Fibroblast of skin of scalp (primary cell): ENCODE measurements at regions not wholly inside any gene's neighbourhood (a gene's known extent, or its start where the extent isn't known, plus 50 kb on each side); places are given as distances from the start of the nearest gene placed in this dataset.

Experiments used
- DNase-seq: peaks from one replicate; pipeline ENCODE4 v3.0.0-alpha.2; 2013

DNA sequence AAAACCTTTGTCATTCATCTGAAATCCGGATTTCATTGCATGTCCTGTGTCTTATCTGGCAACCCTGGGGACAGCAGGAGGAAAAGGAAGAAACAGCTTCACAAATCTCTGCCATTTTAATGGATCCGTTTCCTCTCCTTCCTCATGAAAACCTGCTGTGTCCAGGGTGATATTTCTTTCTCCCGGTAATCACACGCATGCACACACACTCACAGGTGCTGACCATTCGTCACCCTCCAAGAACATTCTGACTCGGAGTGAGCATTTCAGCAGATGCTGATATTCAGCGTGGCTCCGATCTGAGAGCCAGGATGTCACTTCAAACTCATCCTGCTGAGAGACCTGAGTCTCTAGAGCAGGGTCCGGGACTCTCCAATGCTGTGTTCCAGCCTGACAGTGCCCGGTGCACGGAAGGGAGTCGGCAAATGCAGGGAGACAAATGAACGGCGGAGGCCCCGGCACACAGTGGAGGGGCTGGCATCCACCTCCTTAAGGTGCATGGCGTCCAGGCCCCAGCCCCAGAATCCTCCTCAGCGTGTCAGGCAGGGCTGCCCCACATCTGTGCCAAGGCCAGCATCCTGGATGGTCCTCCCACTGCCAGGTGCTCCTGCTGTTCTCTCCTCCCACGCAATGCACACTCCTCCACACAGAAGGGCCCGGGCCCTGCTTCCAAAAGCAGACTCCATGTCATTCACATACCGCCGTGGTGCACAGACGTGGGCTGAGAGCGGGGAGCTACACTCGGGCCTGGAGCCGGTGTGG is 70.7 kb downstream of the RBFOX3 start:
- no peak for DNase-seq

DNA sequence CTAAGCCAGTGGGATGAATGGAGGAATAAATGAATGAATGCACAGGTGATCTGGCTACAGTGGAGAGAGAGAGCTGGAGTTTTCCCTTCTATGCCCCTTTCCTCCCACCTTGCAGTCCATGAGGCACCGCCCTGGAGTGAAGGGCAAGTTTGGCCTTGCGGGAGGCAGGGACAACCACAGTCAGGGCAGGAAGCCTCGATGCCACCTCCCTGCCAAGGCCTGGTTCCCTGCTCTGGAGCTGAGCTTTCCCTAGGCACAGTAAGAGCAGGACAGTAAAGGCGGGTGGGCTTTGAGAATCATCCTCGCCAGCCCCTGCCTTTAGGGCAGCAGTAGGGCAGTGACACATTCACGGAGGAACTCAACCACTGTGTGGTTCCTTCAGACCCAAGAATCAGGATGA is 72.6 kb downstream of the RBFOX3 start:
- no peak for DNase-seq

GRCh38 chr17:79537686-79538085 is 73.2 kb downstream of the RBFOX3 start:
- DNase-seq, result no peak

DNA sequence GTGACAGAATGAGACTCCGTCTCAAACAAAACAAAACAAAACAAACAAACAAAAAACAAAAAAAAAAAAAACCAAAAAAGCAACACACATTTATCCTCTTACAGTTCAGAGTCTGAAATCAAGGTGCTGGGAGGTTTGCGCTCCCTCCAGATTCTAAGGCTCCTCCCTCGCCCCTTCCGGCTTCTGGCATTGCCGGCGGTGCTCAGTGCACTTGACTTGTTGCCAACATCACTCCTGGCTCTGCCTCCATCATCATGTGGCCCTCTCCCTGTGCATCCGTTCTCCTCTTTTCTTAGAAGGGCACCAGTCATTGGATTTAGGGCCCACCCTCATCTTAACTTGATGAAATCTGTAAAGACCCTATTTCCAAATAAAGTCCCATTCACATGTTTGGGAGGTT is 73.8 kb downstream of the RBFOX3 start:
- no peak for DNase-seq

DNA sequence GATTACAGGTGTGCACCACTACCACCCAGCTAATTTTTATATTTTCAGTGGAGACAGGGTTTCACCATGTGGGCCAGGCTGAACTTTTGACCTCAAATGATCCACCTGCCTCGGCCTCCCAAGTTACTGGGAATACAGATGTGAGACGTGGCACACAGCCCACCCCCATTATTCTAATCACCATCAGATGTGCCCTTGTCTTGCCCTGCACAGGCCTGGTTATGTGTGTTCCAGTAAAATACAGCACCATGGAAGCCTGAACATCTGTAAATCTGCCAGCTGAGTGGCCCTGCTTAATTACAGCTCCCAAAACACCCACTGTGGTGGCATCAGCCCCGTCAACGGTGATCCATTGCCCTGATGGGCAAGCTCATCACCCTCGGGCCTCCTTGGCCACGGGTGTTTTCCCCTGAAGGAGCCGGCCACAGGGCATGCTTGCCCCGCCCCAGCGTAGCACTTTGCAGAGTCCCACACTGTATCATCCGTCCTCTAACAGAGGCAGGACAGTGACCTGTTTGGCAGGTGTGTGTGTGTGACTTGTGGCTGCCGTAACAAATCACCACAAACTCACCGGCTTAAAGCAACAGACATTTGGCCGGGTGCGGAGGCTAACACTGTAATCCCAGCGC is 74.5 kb downstream of the RBFOX3 start:
- no peak for DNase-seq

- DNase-seq, result no peak
Observed at GRCh38 chr17:79535728-79536025, 75.2 kb downstream of the RBFOX3 start.

DNA sequence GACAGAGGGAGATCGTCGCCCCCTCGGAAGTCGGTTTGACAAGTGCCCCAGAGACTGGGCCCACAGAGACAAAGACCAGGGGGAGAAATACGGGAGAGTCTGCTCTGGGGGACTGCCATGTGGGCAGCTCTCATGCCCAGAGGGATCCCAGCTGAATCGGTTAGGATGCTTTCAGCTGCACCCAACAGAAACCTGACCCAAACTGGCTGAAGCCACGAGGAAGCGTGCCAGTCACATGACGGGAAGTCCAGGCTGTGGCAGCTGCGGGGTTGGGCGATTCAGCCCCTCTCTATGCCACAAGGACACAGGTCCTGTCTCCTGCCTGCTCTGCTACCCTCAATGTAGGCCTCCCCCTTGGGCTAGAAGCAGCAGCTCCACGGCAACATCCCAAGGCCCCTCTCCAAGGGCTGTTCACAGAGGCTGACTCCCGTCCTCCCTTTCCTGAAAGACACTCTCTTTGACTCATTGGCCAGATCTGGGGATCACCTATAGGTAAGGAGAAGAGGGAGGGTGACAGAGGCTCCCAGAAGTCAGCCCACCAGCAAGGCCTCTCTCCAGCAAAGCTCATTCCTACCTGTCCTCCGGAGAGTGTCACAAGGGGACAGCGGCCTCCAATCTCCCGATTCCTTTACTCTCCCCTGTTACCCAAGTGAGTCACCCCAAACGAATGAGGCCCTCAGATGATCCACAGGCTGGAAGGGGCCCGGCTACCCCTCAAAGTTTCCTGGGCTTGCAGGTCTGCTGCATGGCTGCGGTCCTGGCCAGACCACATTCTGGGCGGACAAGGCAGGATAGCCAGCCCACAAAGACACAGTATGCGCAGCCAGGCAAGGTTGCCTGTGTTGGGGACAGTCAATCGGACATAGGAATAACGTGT is 75.8 kb downstream of the RBFOX3 start:
- no peak for DNase-seq

GRCh38 chr17:79534111-79534510 is 76.7 kb downstream of the RBFOX3 start:
- DNase-seq, result no peak

DNA sequence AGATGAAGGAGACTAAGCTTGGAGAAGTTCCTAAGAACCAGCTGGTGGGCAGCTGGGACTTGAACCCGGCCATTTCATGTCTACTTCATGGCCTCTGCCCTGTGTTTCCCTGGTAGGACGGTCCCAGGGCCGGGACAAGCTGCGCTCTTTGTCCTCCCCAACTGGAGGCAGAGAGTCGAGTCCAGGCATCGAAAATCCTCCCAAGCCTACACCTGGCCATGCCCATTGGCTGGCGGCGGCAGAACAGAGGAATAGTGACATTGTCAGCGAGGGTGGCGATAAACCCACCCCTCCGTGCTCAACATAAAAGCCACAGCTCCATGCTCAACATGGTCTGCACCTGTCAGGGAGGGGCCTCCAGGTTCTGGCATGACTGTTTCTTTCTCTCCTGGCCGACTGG is 77.7 kb downstream of the RBFOX3 start:
- DNase-seq, result no peak

DNA sequence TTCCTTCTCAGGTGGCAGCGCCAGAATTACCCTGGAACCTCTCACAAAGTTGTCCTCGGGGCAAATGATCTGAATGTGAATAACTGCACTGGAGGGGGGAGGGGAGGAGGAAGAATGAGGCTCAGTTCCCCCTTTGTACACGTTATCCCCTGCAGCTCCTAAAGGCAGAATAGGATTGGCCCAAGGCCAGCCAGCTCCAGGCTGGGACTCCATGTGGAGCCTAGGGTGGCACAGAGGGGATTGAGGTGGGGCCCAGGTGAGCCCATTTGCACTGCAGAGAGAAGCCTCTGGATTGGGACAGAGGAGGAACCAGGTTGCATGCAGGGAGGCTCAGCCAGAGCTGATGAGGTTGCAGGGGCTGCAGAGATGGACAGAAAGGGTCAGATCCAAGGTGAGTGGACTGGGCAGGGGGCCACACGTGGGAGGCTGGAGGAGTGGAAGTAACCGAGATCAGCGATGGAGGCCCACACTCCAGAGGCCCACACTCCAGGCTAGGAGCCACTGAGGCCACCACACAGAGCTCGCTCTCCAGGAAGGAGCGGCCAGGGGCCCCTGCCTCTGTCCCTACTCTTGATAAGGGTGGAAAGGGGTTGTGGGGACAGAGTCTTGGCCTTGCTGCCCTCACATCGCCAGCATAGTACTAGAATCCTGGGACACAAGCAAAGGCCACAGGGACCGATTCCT is 78.6 kb downstream of the RBFOX3 start:
- no peak for DNase-seq

- no peak for DNase-seq
Observed at GRCh38 chr17:79531191-79532095, 79.4 kb downstream of the RBFOX3 start.

DNA sequence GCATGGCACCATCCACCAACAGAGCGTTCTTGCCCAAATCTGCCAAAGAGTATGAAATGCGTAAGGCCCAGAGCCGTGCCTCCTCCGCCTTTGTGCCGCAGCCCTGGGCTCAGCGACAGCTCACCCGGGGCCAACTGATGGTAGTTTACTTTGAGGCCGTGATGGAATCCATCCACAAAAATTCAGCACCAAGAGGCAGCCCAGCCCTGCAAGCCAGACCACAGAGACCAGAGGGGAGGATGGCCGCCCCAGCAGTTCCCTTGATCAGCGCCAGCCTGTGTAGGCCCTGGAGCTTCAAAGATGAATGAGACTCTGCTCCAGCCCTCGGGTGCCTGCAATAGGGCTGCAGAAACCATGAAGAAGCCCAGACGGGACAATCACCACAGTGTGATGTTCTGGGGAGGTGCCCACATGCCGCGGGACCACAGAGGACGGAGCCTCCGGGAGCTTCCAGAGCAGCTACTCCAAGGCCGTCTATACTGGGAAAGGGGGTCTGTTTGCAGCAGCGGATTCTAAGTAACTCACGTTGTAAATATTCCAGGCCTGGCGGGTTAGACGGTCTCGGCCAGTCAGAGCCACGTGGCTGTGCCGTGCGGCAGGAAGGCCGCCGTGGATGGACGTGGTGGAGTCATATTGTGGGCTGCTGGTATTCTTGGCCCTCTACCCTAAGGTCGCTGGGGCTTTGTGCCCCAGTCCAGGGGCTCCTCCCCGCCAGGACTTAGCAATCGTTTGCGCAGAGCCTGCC is 80.3 kb downstream of the RBFOX3 start:
- DNase-seq, result no peak

DNA sequence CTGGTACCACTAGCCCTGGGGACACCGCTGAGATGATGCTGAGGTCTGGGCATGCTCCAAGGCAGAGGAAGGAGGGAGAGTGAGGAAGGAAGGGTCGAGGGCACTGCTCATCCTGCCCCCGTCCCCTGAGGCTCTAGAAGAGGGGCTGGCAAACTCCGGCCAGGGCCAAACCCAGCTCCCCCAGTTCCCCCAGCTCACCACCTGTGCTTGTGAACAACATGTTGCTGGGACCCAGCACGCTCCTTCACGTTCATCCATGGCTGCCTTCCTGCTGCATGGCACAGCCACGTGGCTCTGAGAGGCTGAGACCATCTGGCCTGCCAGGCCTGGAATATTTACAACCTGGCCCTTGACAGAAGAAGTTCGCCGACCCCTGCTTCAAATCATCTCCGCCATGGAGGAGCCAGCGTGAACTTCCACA is 81.2 kb downstream of the RBFOX3 start:
- DNase-seq, result no peak

DNA sequence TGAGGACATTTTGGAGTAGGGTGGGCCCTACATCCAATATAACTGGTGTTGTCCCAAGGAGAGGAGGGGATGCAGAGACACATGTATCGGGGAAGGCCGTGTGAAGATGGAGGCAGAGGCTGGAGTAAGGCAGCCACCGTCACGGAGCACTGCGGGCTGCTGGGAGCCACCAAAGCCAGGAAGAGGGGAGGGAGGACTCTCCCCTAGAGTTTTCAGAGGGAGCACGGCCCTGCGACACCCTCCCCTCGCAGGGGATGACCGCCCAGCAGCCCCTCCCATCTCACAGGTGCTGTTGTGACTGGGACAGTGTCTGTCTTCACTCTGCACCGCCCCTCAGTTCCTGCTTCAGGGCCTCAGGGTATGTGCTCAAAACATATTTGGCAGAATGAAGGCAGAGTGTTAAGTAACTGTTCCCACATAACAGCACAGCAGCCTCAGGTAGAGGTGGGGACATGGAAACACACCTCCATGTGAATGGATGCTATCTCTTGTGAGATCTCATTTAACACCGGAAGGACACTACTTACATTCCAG is 82.2 kb downstream of the RBFOX3 start:
- no peak for DNase-seq

- no peak for DNase-seq
Observed at GRCh38 chr17:79527306-79527705, 83.5 kb downstream of the RBFOX3 start.

- no peak for DNase-seq
Observed at GRCh38 chr17:79525793-79526677, 84.8 kb downstream of the RBFOX3 start.

- DNase-seq, result no peak
Observed at GRCh38 chr17:79524213-79525187, 86.4 kb downstream of the RBFOX3 start.

- no peak for DNase-seq
Observed at GRCh38 chr17:79522414-79522813, 88.4 kb downstream of the RBFOX3 start.

GRCh38 chr17:79521225-79521624 is 89.6 kb downstream of the RBFOX3 start:
- DNase-seq, result no peak
